C4-2B (cell line): ENCODE measurements at regions not wholly inside any gene's neighbourhood (a gene's known extent, or its start where the extent isn't known, plus 50 kb on each side); places are given as distances from the start of the nearest gene placed in this dataset.

ENCODE experiments used
- CTCF ChIP-seq: fragments of 450-650 bp; conservative IDR thresholded peaks from 2 replicates; pipeline ENCODE4 v1.5.1; 2017; ENCODE audit warnings: mild to moderate bottlenecking
- ZFX ChIP-seq: fragments of 450-650 bp; IDR thresholded peaks from 2 replicates; pipeline ENCODE4 v1.6.1; 2017

- TF ChIP-seq CTCF (no peak), ZFX (no peak)
These were observed 93.2 kb downstream of the FOXF2 start for GRCh38 chr6:1482381-1483166.
